ENCODE measurements at regions not wholly inside any gene's neighbourhood (a gene's known extent, or its start where the extent isn't known, plus 50 kb on each side); places are given as distances from the start of the nearest gene placed in this dataset.

- no peak for DNase-seq (ENCODE audit: low read depth, low spot score)
- no peak for ATAC-seq
- no peaks in the 10 kb centered on the region for H3K9me3 ChIP-seq (replicated peaks; ENCODE audit: control insufficient read depth, insufficient read depth, low read length)
- CTCF ChIA-PET = interaction anchor here (1.5 kb wide), 1 partner anchor 11 kb away, joined by 3 read pairs; no protein-coding TSS in a partner anchor
- FAIRE-seq = peak; percentile 47
- no peak overlapping the region for H3K9ac ChIP-seq (ENCODE audit: control insufficient read depth, insufficient read depth, low read length)
- no peaks in the 10 kb centered on the region for H3K79me2 ChIP-seq (ENCODE audit: control insufficient read depth, insufficient read depth, low read length)
- no peaks in the 10 kb centered on the region for H3K4me1 ChIP-seq (ENCODE audit: control insufficient read depth, insufficient read depth, low read length)
- intact Hi-C loops (cut with micrococcal nuclease; ENCODE audit: unreplicated experiment) = no loop called here
- BruUV-seq (replicated peaks) = no TSS peak
- no peaks in the 10 kb centered on the region for H4K20me1 ChIP-seq (ENCODE audit: control insufficient read depth, insufficient read depth)
- RAD21 ChIA-PET (ENCODE audit: unreplicated experiment) = no interaction called here
- H2AFZ ChIP-seq (ENCODE audit: control insufficient read depth, low read depth, low read length) = no peak overlapping the region
- H3K4me2 ChIP-seq (ENCODE audit: control insufficient read depth, insufficient read depth) = no peak overlapping the region
- H3K27me3 ChIP-seq (replicated peaks in 1 of 2; ENCODE audit: control insufficient read depth in 2 of 2, insufficient read depth in 2 of 2, low read length in 1 of 2) = no peaks in the 10 kb centered on the region
- no peak overlapping the region for H3K27ac ChIP-seq (ENCODE audit: control insufficient read depth, insufficient read depth)
- no peak overlapping the region for H3K4me3 ChIP-seq
- SMC1A ChIA-PET (ENCODE audit: uncharacterized antibody, unreplicated experiment) = no interaction called here
- TF ChIP-seq, protein P1, sequence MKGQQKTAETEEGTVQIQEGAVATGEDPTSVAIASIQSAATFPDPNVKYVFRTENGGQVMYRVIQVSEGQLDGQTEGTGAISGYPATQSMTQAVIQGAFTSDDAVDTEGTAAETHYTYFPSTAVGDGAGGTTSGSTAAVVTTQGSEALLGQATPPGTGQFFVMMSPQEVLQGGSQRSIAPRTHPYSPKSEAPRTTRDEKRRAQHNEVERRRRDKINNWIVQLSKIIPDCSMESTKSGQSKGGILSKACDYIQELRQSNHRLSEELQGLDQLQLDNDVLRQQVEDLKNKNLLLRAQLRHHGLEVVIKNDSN (IDR thresholded peaks at IDR 0.05; ENCODE audit: borderline replicate concordance, extremely low read length, insufficient read depth, low read depth, low read length) = no peak
- TF ChIP-seq ZBTB33 (IDR thresholded peaks at IDR 0.05) = no peak
- no peak for TF ChIP-seq HDAC2 (IDR thresholded peaks at IDR 0.05)
- TF ChIP-seq SREBF1 (IDR thresholded peaks at IDR 0.05; ENCODE audit: low read length) = no peak
- TF ChIP-seq CBFB (IDR thresholded peaks at IDR 0.05; ENCODE audit: low read depth) = no peak
- no peak for TF ChIP-seq POLR2A (IDR thresholded peaks at IDR 0.05; ENCODE audit: low read depth, low read length)
- TF ChIP-seq SMAD5 (IDR thresholded peaks at IDR 0.05; ENCODE audit: low read depth) = no peak
- in situ Hi-C loops (cut with MboI) = no loop called here
- WGBS (ENCODE audit: insufficient coverage, insufficient replicate concordance, low lambda C conversion rate, missing lambda C conversion rate) = 0% methylated on average over 1 of the region's 1 CpG
- POLR2A ChIA-PET = no interaction called here
- H3K36me3 ChIP-seq (ENCODE audit: control insufficient read depth in 2 of 2, insufficient read depth in 2 of 2, low read length in 1 of 2) = no peaks in the 10 kb centered on the region
Measured at GRCh38 chr3:33936921-33937525, 138.6 kb downstream of the PDCD6IP start.
